AG10803 (cell line): ENCODE measurements at regions not wholly inside any gene's neighbourhood (a gene's known extent, or its start where the extent isn't known, plus 50 kb on each side); places are given as distances from the start of the nearest gene placed in this dataset.
A peak's percentile ranks its signal among the peaks of the same experiment; 100 is the strongest.

ENCODE experiments used
- DNase-seq: peaks from one replicate; pipeline ENCODE4 v3.0.0; 2010; ENCODE audit warnings: low read depth
- H3K4me3 ChIP-seq: 2 replicates; pipeline ENCODE4 v1.5.1; 2011; ENCODE audit warnings: mild to moderate bottlenecking, low read length, control low read depth
- CTCF ChIP-seq: conservative IDR thresholded peaks from 2 replicates; pipeline ENCODE4 v1.5.1; 2011; ENCODE audit warnings: mild to moderate bottlenecking, low read length, control low read depth, inconsistent platforms

- H3K4me3 ChIP-seq: no peak overlapping the region
- TF ChIP-seq CTCF: no peak
- no peak for DNase-seq
Measured at GRCh38 chr6:90444160-90444714, 142.6 kb downstream of the MAP3K7 start.

DNA sequence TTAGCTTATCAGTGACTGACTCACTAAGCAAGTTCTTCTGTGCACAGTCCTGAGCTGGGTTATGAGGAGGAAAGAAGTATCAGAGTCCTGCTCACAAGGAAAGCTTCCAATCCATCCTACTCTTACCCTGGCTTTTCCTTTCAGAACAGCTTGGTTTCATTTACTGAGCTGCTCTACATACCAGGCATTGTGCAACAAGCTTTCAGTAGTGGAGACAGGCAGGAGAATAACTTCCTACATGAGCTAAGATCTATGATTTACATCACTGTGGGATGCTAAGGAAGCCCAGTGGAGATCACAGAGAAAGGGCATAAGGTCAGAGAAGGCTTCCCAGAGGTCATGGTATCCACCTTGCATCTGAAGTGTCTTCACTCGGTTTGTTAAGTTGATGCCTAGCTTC is 144.5 kb downstream of the MAP3K7 start:
- DNase-seq: peak; percentile 31
- no peak overlapping the region for H3K4me3 ChIP-seq
- TF ChIP-seq CTCF: no peak

- DNase-seq: no peak
- H3K4me3 ChIP-seq: no peak overlapping the region
- no peak for TF ChIP-seq CTCF
Measured at GRCh38 chr6:90440586-90441283, 144.1 kb upstream of the BACH2 start.

GRCh38 chr6:90439586-90439985 is 142.9 kb upstream of the BACH2 start:
- no peak overlapping the region for H3K4me3 ChIP-seq
- DNase-seq: no peak
- no peak for TF ChIP-seq CTCF

DNA sequence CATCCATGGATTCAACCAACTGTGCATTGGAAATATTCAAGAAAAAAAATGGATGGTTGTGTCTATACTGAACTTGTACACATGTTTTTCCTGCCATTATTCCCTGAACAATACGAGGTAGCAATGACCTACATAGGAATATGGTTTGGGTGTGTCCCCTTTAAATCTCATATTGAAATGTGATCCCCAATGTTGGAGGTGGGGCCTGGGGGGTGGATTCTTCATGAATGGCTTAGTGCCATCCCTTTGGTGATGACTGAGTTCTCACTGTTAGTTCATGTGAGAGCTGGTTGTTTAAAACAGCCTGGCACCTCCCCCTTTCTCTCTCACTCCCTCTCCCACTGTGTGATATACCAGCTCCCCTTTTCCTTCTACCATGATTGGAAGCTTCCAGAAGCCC is 139.8 kb upstream of the BACH2 start:
- no peak for DNase-seq
- H3K4me3 ChIP-seq: no peak overlapping the region
- TF ChIP-seq CTCF: no peak

DNA sequence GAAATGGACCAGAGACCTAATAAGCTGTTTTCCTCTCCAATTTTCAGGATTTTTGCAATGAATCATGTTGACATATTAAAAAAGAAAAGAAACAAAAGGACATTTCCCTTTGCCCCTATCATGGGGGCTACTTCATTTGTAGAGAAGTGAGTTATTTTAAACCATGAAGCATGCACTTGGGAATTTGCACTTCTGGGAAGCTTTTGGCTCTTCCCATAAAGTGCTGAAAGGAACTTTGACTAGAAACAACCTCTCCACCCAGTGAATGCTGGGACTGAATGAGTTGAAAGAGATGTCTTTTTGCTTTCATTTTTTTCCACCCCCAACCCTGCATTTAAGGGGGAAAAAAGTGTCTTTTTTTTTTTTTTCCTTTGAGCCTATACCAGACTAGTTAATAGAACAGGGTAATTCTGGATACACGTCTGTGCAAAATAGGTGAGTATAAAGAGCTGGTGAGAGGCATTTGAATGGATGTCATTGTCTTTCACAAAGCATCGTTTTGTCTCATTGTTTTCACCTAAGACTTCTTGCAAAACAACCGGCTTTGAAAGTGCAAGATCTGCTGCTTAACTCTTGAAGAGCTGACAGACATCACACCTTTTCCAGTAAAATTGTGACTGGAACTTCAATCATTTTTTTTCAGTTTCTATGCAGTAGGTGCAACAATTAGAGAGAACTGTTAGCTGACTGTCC is 138.7 kb upstream of the BACH2 start:
- DNase-seq: no peak
- H3K4me3 ChIP-seq: no peak overlapping the region
- TF ChIP-seq CTCF: no peak

- no peak for DNase-seq
- TF ChIP-seq CTCF: 0 out of 2 replicates have a peak, but pooled peaks have one; percentile 5
- H3K4me3 ChIP-seq: no peak overlapping the region
Measured at GRCh38 chr6:90434094-90434493, 137.5 kb upstream of the BACH2 start.
